Suprapubic skin (tissue), 4 donors: ENCODE measurements at regions not wholly inside any gene's neighbourhood (a gene's known extent, or its start where the extent isn't known, plus 50 kb on each side); places are given as distances from the start of the nearest gene placed in this dataset.
"Not testable (repeated sequence)": the region's sequence is repeated elsewhere in the genome, so short reads cannot be mapped to it uniquely, and the experiment has no call there.

ENCODE experiments used
- DNase-seq, 2 donors: peaks; one replicate each; pipeline ENCODE4 v3.0.0-alpha.2; 2019; ENCODE audit warnings: low spot score in 2 of 2
- H3K27ac ChIP-seq: fragments of 200-600 bp; sonication (generic); one replicate; pipeline ENCODE4 v1.5.1; 2019
- H3K27me3 ChIP-seq: fragments of 200-600 bp; sonication (generic); one replicate; pipeline ENCODE4 v1.5.1; 2019
- H3K36me3 ChIP-seq: fragments of 200-600 bp; sonication (generic); one replicate; pipeline ENCODE4 v1.5.1; 2019
- H3K4me1 ChIP-seq: fragments of 200-600 bp; sonication (generic); one replicate; pipeline ENCODE4 v1.5.1; 2019
- H3K4me3 ChIP-seq: fragments of 200-600 bp; sonication (generic); one replicate; pipeline ENCODE4 v1.5.1; 2019; ENCODE audit warnings: mild to moderate bottlenecking
- H3K9me3 ChIP-seq: fragments of 200-600 bp; sonication (generic); one replicate; pipeline ENCODE4 v1.5.1; 2019
- CTCF ChIP-seq, 2 donors: fragments of 200-600 bp in 1 of 2; fragments of 450-650 bp in 1 of 2; sonication (generic) in 1 of 2; IDR thresholded peaks; one replicate each; pipeline ENCODE4 v1.5.1; 2016 to 2019; ENCODE audit warnings: antibody characterized with exemption in 2 of 2, mild to moderate bottlenecking in 1 of 2, moderate library complexity in 1 of 2
- EP300 ChIP-seq: sonication (generic); formaldehyde crosslinking; IDR thresholded peaks from one replicate; pipeline ENCODE4 v1.6.1; 2017; ENCODE audit warnings: antibody characterized with exemption
- POLR2A ChIP-seq, 2 donors: fragments of 450-650 bp; IDR thresholded peaks; one replicate each; pipeline ENCODE4 v1.6.1; 2017; ENCODE audit warnings: antibody characterized with exemption in 2 of 2, mild to moderate bottlenecking in 2 of 2, moderate library complexity in 2 of 2
- POLR2AphosphoS5 ChIP-seq, 3 donors: sonication (generic); formaldehyde crosslinking; IDR thresholded peaks; one replicate each; pipeline ENCODE4 v1.6.1; 2017; ENCODE audit warnings: antibody characterized with exemption in 3 of 3
- WGBS: methylation state at CpG from one replicate; pipeline ENCODE4 v1.1.5; 2018; 5-methylcytosine and 5-hydroxymethylcytosine counted together

GRCh38 chr2:113370030-113370429 lies 67.5 kb upstream of the ZNG1B start:
- WGBS: 77% methylated on average over 5 of the region's 5 CpGs
- DNase-seq: no peak
- TF ChIP-seq CTCF (IDR thresholded peaks at IDR 0.05) (no peak), POLR2A (IDR thresholded peaks at IDR 0.05) (no peak), POLR2AphosphoS5 (IDR thresholded peaks at IDR 0.05) (no peak), EP300 (no peak)
- no peak overlapping the region for H3K27ac ChIP-seq
- no peaks in the 10 kb centered on the region for H3K36me3 ChIP-seq
- no peak overlapping the region for H3K4me3 ChIP-seq
- H3K27me3 ChIP-seq: no peaks in the 10 kb centered on the region
- H3K9me3 ChIP-seq: no peaks in the 10 kb centered on the region
- no peaks in the 10 kb centered on the region for H3K4me1 ChIP-seq

GRCh38 chr2:113368581-113368980 lies 68.9 kb upstream of the ZNG1B start:
- not testable (repeated sequence) for H3K36me3 ChIP-seq, H3K4me3 ChIP-seq, H3K27ac ChIP-seq, H3K9me3 ChIP-seq, DNase-seq, H3K27me3 ChIP-seq, H3K4me1 ChIP-seq

- not testable (repeated sequence) for H3K27me3 ChIP-seq, H3K4me1 ChIP-seq, H3K36me3 ChIP-seq, DNase-seq, H3K4me3 ChIP-seq, H3K27ac ChIP-seq, H3K9me3 ChIP-seq
- WGBS: 86% methylated on average over 4 of the region's 4 CpGs
Observed at GRCh38 chr2:113366821-113367220, 70.7 kb upstream of the ZNG1B start.

GRCh38 chr2:113365791-113366190 lies 71.7 kb upstream of the ZNG1B start:
- H3K4me3 ChIP-seq, H3K27ac ChIP-seq, H3K9me3 ChIP-seq, DNase-seq, H3K27me3 ChIP-seq, H3K4me1 ChIP-seq, H3K36me3 ChIP-seq: not testable (repeated sequence)
- 86% methylated on average over 2 of the region's 2 CpGs for WGBS

GRCh38 chr2:113365290-113365689 lies 72.2 kb upstream of the ZNG1B start:
- not testable (repeated sequence) for H3K9me3 ChIP-seq, H3K4me3 ChIP-seq, H3K27me3 ChIP-seq, H3K27ac ChIP-seq, H3K4me1 ChIP-seq, DNase-seq, H3K36me3 ChIP-seq

GRCh38 chr2:113361051-113361450 lies 76.4 kb upstream of the ZNG1B start:
- TF ChIP-seq CTCF (IDR thresholded peaks at IDR 0.05) (no peak), POLR2AphosphoS5 (IDR thresholded peaks at IDR 0.05) (no peak)
- no peak overlapping the region for H3K4me3 ChIP-seq
- 100% methylated on average over 3 of the region's 3 CpGs for WGBS

GRCh38 chr2:113357071-113357470 lies 78.3 kb upstream of the PAX8 start:
- 93% methylated on average over 3 of the region's 3 CpGs for WGBS
- DNase-seq: no peak
- Histone ChIP-seq H3K9me3 (no peaks in the 10 kb centered on the region), H3K36me3 (no peaks in the 10 kb centered on the region), H3K4me1 (no peaks in the 10 kb centered on the region), H3K4me3 (no peak overlapping the region), H3K27me3 (no peaks in the 10 kb centered on the region), H3K27ac (no peak overlapping the region)
- no peak for TF ChIP-seq POLR2AphosphoS5 (IDR thresholded peaks at IDR 0.05)
- TF ChIP-seq POLR2A (IDR thresholded peaks at IDR 0.05): no peak
- no peak for TF ChIP-seq CTCF (IDR thresholded peaks at IDR 0.05)
- TF ChIP-seq EP300: no peak

More at GRCh38 chr2:113361051-113361450, 76.4 kb upstream of the ZNG1B start:
- H3K27ac ChIP-seq: no peak overlapping the region
- no peaks in the 10 kb centered on the region for H3K4me1 ChIP-seq
- H3K9me3 ChIP-seq: no peaks in the 10 kb centered on the region
- no peaks in the 10 kb centered on the region for H3K27me3 ChIP-seq
- DNase-seq: no peak
- no peaks in the 10 kb centered on the region for H3K36me3 ChIP-seq

- H3K4me3 ChIP-seq, H3K27me3 ChIP-seq, H3K36me3 ChIP-seq, H3K27ac ChIP-seq, DNase-seq, H3K4me1 ChIP-seq, H3K9me3 ChIP-seq: not testable (repeated sequence)
- 95% methylated on average over 5 of the region's 5 CpGs for WGBS
Observed at GRCh38 chr2:113356284-113356683, 77.6 kb upstream of the PAX8 start.

GRCh38 chr2:113355339-113356015 lies 76.8 kb upstream of the PAX8 start:
- not testable (repeated sequence) for H3K4me3 ChIP-seq, DNase-seq, H3K27ac ChIP-seq, H3K27me3 ChIP-seq, H3K36me3 ChIP-seq, H3K9me3 ChIP-seq, H3K4me1 ChIP-seq
- WGBS: 65% methylated on average over 8 of the region's 8 CpGs
